OCI-LY7 (cell line): ENCODE measurements at regions not wholly inside any gene's neighbourhood (a gene's known extent, or its start where the extent isn't known, plus 50 kb on each side); places are given as distances from the start of the nearest gene placed in this dataset.

ENCODE experiments used
- CTCF ChIP-seq: fragments of 200-600 bp; sonication (generic); conservative IDR thresholded peaks from 2 replicates; pipeline ENCODE4 v1.5.1; 2014; ENCODE audit warnings: mild to moderate bottlenecking, antibody characterized with exemption, low read length, moderate library complexity, mixed read lengths
- EZH2phosphoT487 ChIP-seq: fragments of 200-600 bp; sonication (generic); IDR thresholded peaks from 2 replicates; pipeline ENCODE4 v1.6.1; 2018; ENCODE audit warnings: low read depth, borderline replicate concordance, mild to moderate bottlenecking, mixed run types, antibody characterized with exemption, low read length, moderate library complexity, mixed read lengths

DNA sequence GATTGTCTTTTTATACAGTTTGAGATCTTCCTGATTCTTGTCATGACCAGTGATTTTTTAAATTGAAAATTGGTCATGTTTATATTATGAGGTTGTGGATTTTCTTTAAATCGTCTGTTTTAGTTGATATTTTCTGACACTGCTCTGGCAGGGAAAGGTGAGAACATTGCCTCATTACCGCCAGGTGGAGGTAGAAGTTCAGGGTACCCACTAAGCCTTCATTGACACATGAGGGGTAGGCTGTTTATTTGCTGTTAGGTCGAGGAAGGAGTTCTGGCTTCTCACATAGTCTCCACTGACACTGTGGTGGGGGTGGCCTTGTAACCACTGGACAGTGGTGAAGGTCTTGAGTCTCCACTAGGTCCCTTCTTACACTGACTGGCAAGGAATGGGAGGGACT lies 117.6 kb upstream of the GPR101 start:
- TF ChIP-seq CTCF (0 out of 2 replicates have a peak, but pooled peaks have one; percentile 20), EZH2phosphoT487 (no peak)
